Esophagus muscularis mucosa (tissue), 4 donors: ENCODE measurements at regions not wholly inside any gene's neighbourhood (a gene's known extent, or its start where the extent isn't known, plus 50 kb on each side); places are given as distances from the start of the nearest gene placed in this dataset.

Source experiments
- CTCF ChIP-seq, 3 experiments: fragments of 200-600 bp in 2 of 3; fragments of 450-650 bp in 1 of 3; sonication (generic) in 2 of 3; IDR thresholded peaks; one replicate each; pipeline ENCODE4 v1.5.1; 2017 to 2019; ENCODE audit warnings: antibody characterized with exemption in 3 of 3, mild to moderate bottlenecking in 2 of 3, moderate library complexity in 1 of 3
- EP300 ChIP-seq: sonication (generic); formaldehyde crosslinking; IDR thresholded peaks from one replicate; pipeline ENCODE4 v1.6.1; 2017; ENCODE audit warnings: antibody characterized with exemption
- POLR2A ChIP-seq: fragments of 450-650 bp; IDR thresholded peaks from one replicate; pipeline ENCODE4 v1.6.1; 2017; ENCODE audit warnings: antibody characterized with exemption, moderate library complexity, mild to moderate bottlenecking, low read depth
- POLR2AphosphoS5 ChIP-seq, 2 donors: sonication (generic); formaldehyde crosslinking; IDR thresholded peaks; one replicate each; pipeline ENCODE4 v1.6.1; 2017; ENCODE audit warnings: antibody characterized with exemption in 2 of 2

- TF ChIP-seq CTCF (IDR thresholded peaks at IDR 0.05) (no peak), EP300 (no peak), POLR2A (no peak), POLR2AphosphoS5 (IDR thresholded peaks at IDR 0.05) (no peak)
Measured at GRCh38 chr3:176106380-176106779, 1090.9 kb downstream of the TBL1XR1 start.
